ENCODE measurements at regions not wholly inside any gene's neighbourhood (a gene's known extent, or its start where the extent isn't known, plus 50 kb on each side); places are given as distances from the start of the nearest gene placed in this dataset.
A peak's percentile ranks its signal among the peaks of the same experiment; 100 is the strongest.

DNA sequence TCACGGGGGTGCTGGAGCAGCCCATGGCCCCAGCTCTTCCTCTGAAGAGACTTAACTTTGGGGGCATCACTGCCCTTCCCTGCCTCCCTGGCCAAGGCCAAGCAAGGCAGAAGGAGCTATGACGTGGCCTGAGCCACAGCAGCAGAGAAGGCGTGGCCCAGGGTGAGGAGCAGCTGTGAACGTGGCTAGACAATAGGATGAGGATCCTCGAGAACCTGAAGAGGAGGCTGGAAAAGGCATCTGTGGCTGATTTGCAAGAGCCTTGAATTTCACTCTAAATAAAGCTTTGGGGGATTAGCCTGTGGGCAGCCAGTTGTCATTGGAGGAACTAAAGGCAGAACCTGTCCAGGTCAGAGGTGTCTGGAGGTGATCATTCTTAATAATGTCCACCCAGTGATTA is 652.9 kb upstream of the ID2 start:
- H3K4me1 ChIP-seq (ENCODE audit: insufficient read depth): peaks cover 3% of the 10 kb centered on the region; the same call in 1 of the 2 replicates
- TF ChIP-seq EZH2 (IDR thresholded peaks at IDR 0.05; ENCODE audit: insufficient read depth, poor library complexity, severe bottlenecking) (no peak), EZH2phosphoT487 (IDR thresholded peaks at IDR 0.05; ENCODE audit: insufficient read depth, low read depth) (no peak)
- H3K9me3 ChIP-seq (ENCODE audit: low read depth): no peaks in the 10 kb centered on the region
- no peaks in the 10 kb centered on the region for H3F3A ChIP-seq (ENCODE audit: insufficient read depth)
- no peaks in the 10 kb centered on the region for H3K27me3 ChIP-seq (replicated peaks; ENCODE audit: insufficient read depth)
- no peaks in the 10 kb centered on the region for H4K20me1 ChIP-seq (ENCODE audit: insufficient read depth)
- no peaks in the 10 kb centered on the region for H3K36me3 ChIP-seq (ENCODE audit: low read depth)
- H3K9ac ChIP-seq: no peak overlapping the region
- 72 to 77% methylated on average over 5 of the region's 5 CpGs for WGBS, 2 experiments (ENCODE audit: low coverage in 1 of 2, low lambda C conversion rate in 2 of 2, missing lambda C conversion rate in 2 of 2)
- H3K4me3 ChIP-seq: no peak overlapping the region
- no peaks in the 10 kb centered on the region for H3K9me2 ChIP-seq (ENCODE audit: insufficient read depth)
- no peaks in the 10 kb centered on the region for H3K79me2 ChIP-seq (ENCODE audit: insufficient read depth)
- H3K4me2 ChIP-seq (ENCODE audit: unreplicated experiment): no peak overlapping the region
- in situ Hi-C loops (cut with MboI): no loop called here
- H2AFZ ChIP-seq: no peak overlapping the region
- DNase-seq: no peak
- no peak overlapping the region for H3K27ac ChIP-seq

- DNase-seq: peak; percentile 50
- H3K9me2 ChIP-seq (ENCODE audit: insufficient read depth): no peaks in the 10 kb centered on the region
- no peak overlapping the region for H2AFZ ChIP-seq
- H3K4me1 ChIP-seq (ENCODE audit: insufficient read depth): peaks cover 3% of the 10 kb centered on the region; the same call in 1 of the 2 replicates
- H3F3A ChIP-seq (ENCODE audit: insufficient read depth): no peaks in the 10 kb centered on the region
- TF ChIP-seq EZH2 (IDR thresholded peaks at IDR 0.05; ENCODE audit: insufficient read depth, poor library complexity, severe bottlenecking) (no peak), EZH2phosphoT487 (IDR thresholded peaks at IDR 0.05; ENCODE audit: insufficient read depth, low read depth) (no peak)
- no peak overlapping the region for H3K27ac ChIP-seq
- H3K4me2 ChIP-seq (ENCODE audit: unreplicated experiment): no peak overlapping the region
- no peaks in the 10 kb centered on the region for H3K27me3 ChIP-seq (replicated peaks; ENCODE audit: insufficient read depth)
- in situ Hi-C loops (cut with MboI): no loop called here
- no peaks in the 10 kb centered on the region for H3K9me3 ChIP-seq (ENCODE audit: low read depth)
- H3K9ac ChIP-seq: no peak overlapping the region
- no peaks in the 10 kb centered on the region for H4K20me1 ChIP-seq (ENCODE audit: insufficient read depth)
- 57 to 62% methylated on average over 8 of the region's 8 CpGs for WGBS, 2 experiments (ENCODE audit: low coverage in 1 of 2, low lambda C conversion rate in 2 of 2, missing lambda C conversion rate in 2 of 2)
- no peaks in the 10 kb centered on the region for H3K79me2 ChIP-seq (ENCODE audit: insufficient read depth)
- H3K4me3 ChIP-seq: no peak overlapping the region
- H3K36me3 ChIP-seq (ENCODE audit: low read depth): no peaks in the 10 kb centered on the region
Observed at GRCh38 chr2:8030573-8031303, 651.1 kb upstream of the ID2 start.

DNA sequence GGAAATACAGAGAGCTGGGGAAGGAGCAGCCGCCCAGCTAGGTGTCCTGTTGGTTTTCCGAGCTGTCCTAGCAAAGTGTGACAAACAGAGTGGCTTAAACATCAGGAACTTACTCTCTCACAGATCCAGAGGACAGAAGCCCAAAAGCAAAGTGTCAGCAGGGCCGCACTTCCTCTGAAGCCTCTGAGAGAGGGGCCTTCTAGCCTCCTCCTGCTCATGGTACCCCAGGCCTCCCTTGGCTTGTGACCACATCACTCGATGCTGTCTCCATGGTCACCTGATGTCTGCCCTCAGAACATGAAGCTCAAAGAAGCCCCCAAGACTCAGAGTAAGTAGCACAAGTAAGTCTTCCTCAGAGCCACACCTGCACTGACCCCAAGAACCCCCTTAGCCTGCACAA is 650.5 kb upstream of the ID2 start:
- Histone ChIP-seq H3K36me3 (ENCODE audit: low read depth) (no peaks in the 10 kb centered on the region), H2AFZ (no peak overlapping the region), H3K4me2 (ENCODE audit: unreplicated experiment) (no peak overlapping the region), H3F3A (ENCODE audit: insufficient read depth) (no peaks in the 10 kb centered on the region), H3K4me1 (ENCODE audit: insufficient read depth) (peaks cover 3% of the 10 kb centered on the region; the same call in 1 of the 2 replicates), H3K9me2 (ENCODE audit: insufficient read depth) (no peaks in the 10 kb centered on the region), H3K79me2 (ENCODE audit: insufficient read depth) (no peaks in the 10 kb centered on the region), H3K9me3 (ENCODE audit: low read depth) (no peaks in the 10 kb centered on the region), H4K20me1 (ENCODE audit: insufficient read depth) (no peaks in the 10 kb centered on the region), H3K4me3 (no peak overlapping the region), H3K9ac (no peak overlapping the region), H3K27me3 (replicated peaks; ENCODE audit: insufficient read depth) (no peaks in the 10 kb centered on the region), H3K27ac (no peak overlapping the region)
- in situ Hi-C loops (cut with MboI): no loop called here
- no peak for TF ChIP-seq EZH2phosphoT487 (IDR thresholded peaks at IDR 0.05; ENCODE audit: insufficient read depth, low read depth)
- WGBS, 2 experiments (ENCODE audit: low coverage in 1 of 2, low lambda C conversion rate in 2 of 2, missing lambda C conversion rate in 2 of 2): 79 to 91% methylated on average over 4 of the region's 4 CpGs
- DNase-seq: no peak

GRCh38 chr2:8033546-8034096 is 648.2 kb upstream of the ID2 start:
- DNase-seq: no peak
- no peak for TF ChIP-seq EZH2 (IDR thresholded peaks at IDR 0.05; ENCODE audit: insufficient read depth, poor library complexity, severe bottlenecking)
- Histone ChIP-seq H3K27ac (no peak overlapping the region), H3K9me3 (ENCODE audit: low read depth) (no peaks in the 10 kb centered on the region), H3K4me3 (no peak overlapping the region), H3K9me2 (ENCODE audit: insufficient read depth) (no peaks in the 10 kb centered on the region), H3K4me2 (ENCODE audit: unreplicated experiment) (no peak overlapping the region), H4K20me1 (ENCODE audit: insufficient read depth) (no peaks in the 10 kb centered on the region), H3K27me3 (replicated peaks; ENCODE audit: insufficient read depth) (no peaks in the 10 kb centered on the region), H3F3A (ENCODE audit: insufficient read depth) (no peaks in the 10 kb centered on the region), H3K4me1 (ENCODE audit: insufficient read depth) (peaks cover 3% of the 10 kb centered on the region; the same call in 1 of the 2 replicates), H3K9ac (no peak overlapping the region), H2AFZ (no peak overlapping the region), H3K79me2 (ENCODE audit: insufficient read depth) (no peaks in the 10 kb centered on the region), H3K36me3 (ENCODE audit: low read depth) (no peaks in the 10 kb centered on the region)
- 78% methylated on average over 7 of the region's 7 CpGs for WGBS, 2 experiments (ENCODE audit: low coverage in 1 of 2, low lambda C conversion rate in 2 of 2, missing lambda C conversion rate in 2 of 2)
- in situ Hi-C loops (cut with MboI): no loop called here

Measured in GM23248 (cell line).